ENCODE measurements at regions not wholly inside any gene's neighbourhood (a gene's known extent, or its start where the extent isn't known, plus 50 kb on each side); places are given as distances from the start of the nearest gene placed in this dataset.

DNA sequence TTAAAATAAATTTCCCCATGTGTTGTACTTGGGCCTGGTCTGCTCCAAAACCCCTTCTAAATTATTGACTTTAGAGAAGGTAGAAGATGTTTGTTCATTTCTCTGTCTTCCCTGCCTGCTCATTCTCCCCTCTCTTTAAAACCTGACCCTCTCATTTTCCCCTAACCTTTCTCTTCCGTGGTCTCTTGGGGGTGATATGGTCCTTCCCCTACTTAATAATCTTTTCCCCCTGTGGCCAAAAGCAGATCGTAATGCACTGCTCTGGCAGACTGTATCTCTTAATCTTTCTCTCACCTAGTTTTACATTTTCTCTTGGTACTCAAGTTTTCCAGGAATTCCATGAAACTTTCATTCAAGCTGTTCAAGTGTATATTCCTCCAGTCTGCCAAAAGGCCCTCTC lies 301.7 kb downstream of the TTLL7 start:
- Histone ChIP-seq H3K9ac (ENCODE audit: low read length) (no peak overlapping the region), H3K4me1 (ENCODE audit: control insufficient read depth, low read depth, low read length) (peaks cover 37% of the 10 kb centered on the region)

DNA sequence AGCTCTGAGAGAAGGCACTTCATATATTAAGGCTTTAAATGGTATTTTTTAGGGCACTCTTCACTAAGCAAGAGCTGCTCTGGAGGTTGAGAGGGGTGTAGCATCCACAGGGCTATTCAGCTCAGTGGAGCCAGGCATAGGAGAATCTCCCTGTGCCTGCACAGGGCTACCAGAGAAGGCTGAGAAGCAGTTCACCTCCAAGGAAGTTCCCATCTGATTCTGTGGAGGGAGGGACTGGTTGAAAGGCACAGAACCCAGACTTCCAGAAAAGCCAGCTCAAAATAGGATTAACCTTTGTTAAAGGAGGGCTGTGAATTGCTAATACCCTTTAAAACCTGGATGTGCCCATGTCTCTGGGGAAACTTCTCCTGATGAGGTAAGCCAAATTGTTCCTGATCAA lies 304.5 kb downstream of the TTLL7 start:
- Histone ChIP-seq H3K4me3 (ENCODE audit: low read length) (no peak overlapping the region), H3K9ac (ENCODE audit: low read length) (no peak overlapping the region), H3K36me3 (ENCODE audit: control insufficient read depth, low read depth, low read length) (no peaks in the 10 kb centered on the region), H3K4me1 (ENCODE audit: control insufficient read depth, low read depth, low read length) (peaks cover 49% of the 10 kb centered on the region), H3K27me3 (ENCODE audit: control insufficient read depth, insufficient read depth, low read length) (no peaks in the 10 kb centered on the region), H3K9me3 (ENCODE audit: control insufficient read depth, low read depth, low read length) (no peaks in the 10 kb centered on the region), H3K27ac (ENCODE audit: low read length) (no peak overlapping the region)

More for the DNA sequence above, 301.7 kb downstream of the TTLL7 start:
- H3K36me3 ChIP-seq (ENCODE audit: control insufficient read depth, low read depth, low read length) = no peaks in the 10 kb centered on the region
- H3K27me3 ChIP-seq (ENCODE audit: control insufficient read depth, insufficient read depth, low read length) = no peaks in the 10 kb centered on the region
- no peak overlapping the region for H3K4me3 ChIP-seq (ENCODE audit: low read length)
- H3K9me3 ChIP-seq (ENCODE audit: control insufficient read depth, low read depth, low read length) = no peaks in the 10 kb centered on the region
- H3K27ac ChIP-seq (ENCODE audit: low read length) = no peak overlapping the region

- H3K9ac ChIP-seq (ENCODE audit: low read length) = peak overlapping the region; percentile 49
- H3K27me3 ChIP-seq (ENCODE audit: control insufficient read depth, insufficient read depth, low read length) = no peaks in the 10 kb centered on the region
- H3K9me3 ChIP-seq (ENCODE audit: control insufficient read depth, low read depth, low read length) = no peaks in the 10 kb centered on the region
- peak overlapping the region; percentile 78 for H3K27ac ChIP-seq (ENCODE audit: low read length)
- H3K36me3 ChIP-seq (ENCODE audit: control insufficient read depth, low read depth, low read length) = no peaks in the 10 kb centered on the region
- H3K4me3 ChIP-seq (ENCODE audit: low read length) = peak overlapping the region; percentile 25
- H3K4me1 ChIP-seq (ENCODE audit: control insufficient read depth, low read depth, low read length) = peaks cover 49% of the 10 kb centered on the region
Observed at GRCh38 chr1:83693427-83694126, 305.4 kb downstream of the TTLL7 start.

- H3K4me1 ChIP-seq (ENCODE audit: control insufficient read depth, low read depth, low read length) = peaks cover 49% of the 10 kb centered on the region
- H3K27me3 ChIP-seq (ENCODE audit: control insufficient read depth, insufficient read depth, low read length) = no peaks in the 10 kb centered on the region
- peak overlapping the region; percentile 25 for H3K4me3 ChIP-seq (ENCODE audit: low read length)
- H3K9ac ChIP-seq (ENCODE audit: low read length) = peak overlapping the region; percentile 49
- H3K9me3 ChIP-seq (ENCODE audit: control insufficient read depth, low read depth, low read length) = no peaks in the 10 kb centered on the region
- H3K36me3 ChIP-seq (ENCODE audit: control insufficient read depth, low read depth, low read length) = no peaks in the 10 kb centered on the region
- H3K27ac ChIP-seq (ENCODE audit: low read length) = peak overlapping the region; percentile 78
Observed at GRCh38 chr1:83692524-83693381, 306.2 kb downstream of the TTLL7 start.

DNA sequence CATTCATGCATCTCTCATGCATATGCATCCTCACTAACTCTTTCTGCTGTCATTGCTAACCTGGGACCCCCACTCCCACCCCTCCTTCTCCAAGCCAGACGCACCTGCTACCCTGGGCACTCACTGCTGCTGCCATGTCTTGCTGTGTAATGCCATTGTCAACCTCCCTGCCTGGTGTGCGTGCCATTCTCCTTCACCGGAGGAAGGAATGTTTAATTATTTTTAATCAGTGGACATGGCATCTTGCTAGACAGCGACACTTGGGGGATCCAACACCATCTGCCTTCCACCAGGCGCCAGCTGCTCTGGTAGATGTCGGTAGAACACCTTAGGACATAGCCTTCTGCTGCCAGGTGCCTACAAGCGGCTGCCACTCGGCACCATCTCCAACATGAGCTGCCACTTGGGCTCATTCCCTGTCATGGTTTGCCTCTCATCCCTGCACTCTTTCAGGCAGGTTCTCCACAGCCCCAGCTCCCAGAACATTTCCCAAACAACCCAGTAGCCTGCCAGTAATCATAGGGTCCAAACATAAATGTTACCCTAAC lies 306.9 kb downstream of the TTLL7 start:
- H3K9me3 ChIP-seq (ENCODE audit: control insufficient read depth, low read depth, low read length) = no peaks in the 10 kb centered on the region
- peak overlapping the region; percentile 78 for H3K27ac ChIP-seq (ENCODE audit: low read length)
- H3K4me3 ChIP-seq (ENCODE audit: low read length) = peak overlapping the region; percentile 25
- H3K4me1 ChIP-seq (ENCODE audit: control insufficient read depth, low read depth, low read length) = peaks cover 49% of the 10 kb centered on the region
- no peaks in the 10 kb centered on the region for H3K27me3 ChIP-seq (ENCODE audit: control insufficient read depth, insufficient read depth, low read length)
- no peaks in the 10 kb centered on the region for H3K36me3 ChIP-seq (ENCODE audit: control insufficient read depth, low read depth, low read length)
- H3K9ac ChIP-seq (ENCODE audit: low read length) = no peak overlapping the region

- H3K27ac ChIP-seq (ENCODE audit: low read length) = no peak overlapping the region
- H3K27me3 ChIP-seq (ENCODE audit: control insufficient read depth, insufficient read depth, low read length) = no peaks in the 10 kb centered on the region
- H3K9me3 ChIP-seq (ENCODE audit: control insufficient read depth, low read depth, low read length) = no peaks in the 10 kb centered on the region
- H3K4me3 ChIP-seq (ENCODE audit: low read length) = no peak overlapping the region
- no peaks in the 10 kb centered on the region for H3K36me3 ChIP-seq (ENCODE audit: control insufficient read depth, low read depth, low read length)
- H3K4me1 ChIP-seq (ENCODE audit: control insufficient read depth, low read depth, low read length) = peaks cover 40% of the 10 kb centered on the region
- no peak overlapping the region for H3K9ac ChIP-seq (ENCODE audit: low read length)
Observed at GRCh38 chr1:83689921-83690868, 308.7 kb downstream of the TTLL7 start.

GRCh38 chr1:83682132-83682531 lies 316.8 kb downstream of the TTLL7 start:
- Histone ChIP-seq H3K27ac (ENCODE audit: low read length) (no peak overlapping the region), H3K9ac (ENCODE audit: low read length) (no peak overlapping the region), H3K27me3 (ENCODE audit: control insufficient read depth, insufficient read depth, low read length) (no peaks in the 10 kb centered on the region), H3K9me3 (ENCODE audit: control insufficient read depth, low read depth, low read length) (no peaks in the 10 kb centered on the region), H3K4me1 (ENCODE audit: control insufficient read depth, low read depth, low read length) (no peaks in the 10 kb centered on the region), H3K4me3 (ENCODE audit: low read length) (no peak overlapping the region), H3K36me3 (ENCODE audit: control insufficient read depth, low read depth, low read length) (no peaks in the 10 kb centered on the region)

GRCh38 chr1:83676106-83676505 lies 322.8 kb downstream of the TTLL7 start:
- Histone ChIP-seq H3K4me1 (ENCODE audit: control insufficient read depth, low read depth, low read length) (no peaks in the 10 kb centered on the region), H3K9me3 (ENCODE audit: control insufficient read depth, low read depth, low read length) (no peaks in the 10 kb centered on the region), H3K4me3 (ENCODE audit: low read length) (no peak overlapping the region), H3K9ac (ENCODE audit: low read length) (no peak overlapping the region), H3K27ac (ENCODE audit: low read length) (no peak overlapping the region), H3K27me3 (ENCODE audit: control insufficient read depth, insufficient read depth, low read length) (no peaks in the 10 kb centered on the region), H3K36me3 (ENCODE audit: control insufficient read depth, low read depth, low read length) (no peaks in the 10 kb centered on the region)

- no peaks in the 10 kb centered on the region for H3K9me3 ChIP-seq (ENCODE audit: control insufficient read depth, low read depth, low read length)
- no peaks in the 10 kb centered on the region for H3K36me3 ChIP-seq (ENCODE audit: control insufficient read depth, low read depth, low read length)
- no peak overlapping the region for H3K4me3 ChIP-seq (ENCODE audit: low read length)
- H3K4me1 ChIP-seq (ENCODE audit: control insufficient read depth, low read depth, low read length) = no peaks in the 10 kb centered on the region
- H3K27me3 ChIP-seq (ENCODE audit: control insufficient read depth, insufficient read depth, low read length) = no peaks in the 10 kb centered on the region
- H3K9ac ChIP-seq (ENCODE audit: low read length) = no peak overlapping the region
- H3K27ac ChIP-seq (ENCODE audit: low read length) = no peak overlapping the region
Observed at GRCh38 chr1:83673312-83673711, 325.6 kb downstream of the TTLL7 start.

DNA sequence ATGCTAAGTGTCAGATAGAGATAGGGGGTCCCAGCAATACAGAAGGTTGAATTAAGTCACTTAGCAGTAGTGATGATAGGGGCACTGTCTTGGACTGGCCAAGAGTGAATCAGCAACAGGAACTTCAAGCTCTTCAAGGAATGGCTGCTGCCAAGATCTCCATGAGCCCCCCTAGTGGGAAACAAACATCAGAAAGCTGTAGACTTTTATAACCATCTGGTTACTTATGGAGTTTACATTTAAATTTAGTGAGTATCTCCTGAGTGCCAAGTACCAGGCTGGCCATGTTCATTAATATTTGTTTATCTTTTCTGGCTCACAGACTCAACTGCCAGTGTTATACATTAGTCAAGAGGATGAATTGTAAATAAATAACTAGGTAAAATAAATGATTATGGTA lies 327.3 kb downstream of the TTLL7 start:
- H3K9me3 ChIP-seq (ENCODE audit: control insufficient read depth, low read depth, low read length) = no peaks in the 10 kb centered on the region
- no peak overlapping the region for H3K4me3 ChIP-seq (ENCODE audit: low read length)
- no peak overlapping the region for H3K27ac ChIP-seq (ENCODE audit: low read length)
- no peak overlapping the region for H3K9ac ChIP-seq (ENCODE audit: low read length)
- no peaks in the 10 kb centered on the region for H3K4me1 ChIP-seq (ENCODE audit: control insufficient read depth, low read depth, low read length)
- no peaks in the 10 kb centered on the region for H3K36me3 ChIP-seq (ENCODE audit: control insufficient read depth, low read depth, low read length)
- H3K27me3 ChIP-seq (ENCODE audit: control insufficient read depth, insufficient read depth, low read length) = no peaks in the 10 kb centered on the region
